ENCODE measurements at regions not wholly inside any gene's neighbourhood (a gene's known extent, or its start where the extent isn't known, plus 50 kb on each side); places are given as distances from the start of the nearest gene placed in this dataset.

DNA sequence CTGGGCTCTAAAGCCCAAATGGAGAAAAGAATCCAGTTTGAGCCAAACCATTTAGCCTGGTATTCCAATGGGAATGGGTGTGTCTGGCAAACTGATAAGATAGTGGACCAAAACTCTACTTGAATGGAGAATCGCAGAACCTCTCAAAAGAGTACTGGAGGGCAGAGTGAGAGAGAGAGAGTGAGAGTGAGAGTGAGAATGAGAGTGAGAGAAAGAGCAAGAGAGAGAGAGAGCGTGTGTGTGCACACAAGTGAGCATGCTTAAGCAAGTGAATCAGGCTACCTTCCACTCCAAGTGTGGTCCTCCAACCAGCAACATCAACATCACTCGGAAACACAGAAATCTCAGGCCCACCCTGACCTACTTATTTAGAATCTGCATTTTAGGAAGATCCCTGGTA lies 58.8 kb downstream of the UQCRFS1 start:
- TF ChIP-seq, protein P1, sequence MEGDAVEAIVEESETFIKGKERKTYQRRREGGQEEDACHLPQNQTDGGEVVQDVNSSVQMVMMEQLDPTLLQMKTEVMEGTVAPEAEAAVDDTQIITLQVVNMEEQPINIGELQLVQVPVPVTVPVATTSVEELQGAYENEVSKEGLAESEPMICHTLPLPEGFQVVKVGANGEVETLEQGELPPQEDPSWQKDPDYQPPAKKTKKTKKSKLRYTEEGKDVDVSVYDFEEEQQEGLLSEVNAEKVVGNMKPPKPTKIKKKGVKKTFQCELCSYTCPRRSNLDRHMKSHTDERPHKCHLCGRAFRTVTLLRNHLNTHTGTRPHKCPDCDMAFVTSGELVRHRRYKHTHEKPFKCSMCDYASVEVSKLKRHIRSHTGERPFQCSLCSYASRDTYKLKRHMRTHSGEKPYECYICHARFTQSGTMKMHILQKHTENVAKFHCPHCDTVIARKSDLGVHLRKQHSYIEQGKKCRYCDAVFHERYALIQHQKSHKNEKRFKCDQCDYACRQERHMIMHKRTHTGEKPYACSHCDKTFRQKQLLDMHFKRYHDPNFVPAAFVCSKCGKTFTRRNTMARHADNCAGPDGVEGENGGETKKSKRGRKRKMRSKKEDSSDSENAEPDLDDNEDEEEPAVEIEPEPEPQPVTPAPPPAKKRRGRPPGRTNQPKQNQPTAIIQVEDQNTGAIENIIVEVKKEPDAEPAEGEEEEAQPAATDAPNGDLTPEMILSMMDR (conservative IDR thresholded peaks at IDR 0.05 in 1 of 2, IDR thresholded peaks at IDR 0.05 in 1 of 2; ENCODE audit: extremely low read depth in 1 of 2, insufficient read depth in 1 of 2, low read depth in 1 of 2, low read length in 2 of 2) = no peak
- no peak for TF ChIP-seq EZH2 (IDR thresholded peaks at IDR 0.05; ENCODE audit: borderline replicate concordance, low read length)

Measured in mammary epithelial cell (primary cell).